Panc1 (cell line): ENCODE measurements at regions not wholly inside any gene's neighbourhood (a gene's known extent, or its start where the extent isn't known, plus 50 kb on each side); places are given as distances from the start of the nearest gene placed in this dataset.

Source experiments
- ATAC-seq: fragments of 200-7000 bp; cut with Tn5 transposase; 2 replicates; pipeline ENCODE4 v1.9.1; 2020; ENCODE audit warnings: mild to moderate bottlenecking, moderate library complexity
- BruUV-seq: library from RNA; stranded (reverse); fragments of 400-500 nt; replicated peaks from 2 replicates; lab custom pipeline; 2021; lab: Mats Ljungman, UMichigan
- CTCF ChIA-PET: fragments of 300-600 bp; sonication (Branson Sonifier 250); formaldehyde crosslinking; loops from one replicate; lab custom pipeline; 2022; ENCODE audit warnings: antibody characterized with exemption; lab: Charles Lee
- POLR2A ChIA-PET: fragments of 300-600 bp; sonication (Branson Sonifier 250); formaldehyde crosslinking; loops from one replicate; lab custom pipeline; 2022; ENCODE audit warnings: antibody characterized with exemption; lab: Charles Lee
- DNase-seq: peaks from one replicate; pipeline ENCODE4 v3.0.0-alpha.2; 2010; ENCODE audit warnings: low read depth, low spot score
- H3K27ac ChIP-seq: 2 replicates; pipeline ENCODE4 v1.5.1; 2011; ENCODE audit warnings: mild to moderate bottlenecking, low read length, inconsistent platforms
- H3K27me3 ChIP-seq: fragments of 200-500 bp; sonication (Bioruptor generic); 2 replicates; pipeline ENCODE4 v1.6.0; 2014; ENCODE audit warnings: low read length, inconsistent platforms; ENCODE audit not compliant: control insufficient read depth, insufficient read depth
- H3K36me3 ChIP-seq: fragments of 200-500 bp; sonication (Bioruptor generic); 2 replicates; pipeline ENCODE4 v1.5.1; 2014; ENCODE audit warnings: inconsistent platforms, mild to moderate bottlenecking, low read length, moderate library complexity; ENCODE audit not compliant: control insufficient read depth, insufficient read depth
- H3K4me1 ChIP-seq: 2 replicates; pipeline ENCODE4 v1.5.1; 2011; ENCODE audit warnings: inconsistent platforms, mild to moderate bottlenecking, low read length, moderate library complexity; ENCODE audit not compliant: control insufficient read depth, insufficient read depth
- H3K4me3 ChIP-seq, 2 experiments: 2 replicates each; pipeline ENCODE4 v1.5.1; 2011 to 2012; ENCODE audit warnings: low read depth in 2 of 2, low read length in 2 of 2, mild to moderate bottlenecking in 2 of 2, inconsistent platforms in 1 of 2, moderate library complexity in 1 of 2
- H3K9me3 ChIP-seq: fragments of 200-500 bp; sonication (Bioruptor generic); 2 replicates; pipeline ENCODE4 v1.5.1; 2014; ENCODE audit warnings: low read depth, mild to moderate bottlenecking, inconsistent platforms, low read length, moderate library complexity; ENCODE audit not compliant: control insufficient read depth, insufficient read depth
- POLR2AphosphoS5 ChIP-seq: IDR thresholded peaks from 2 replicates; pipeline ENCODE4 v1.6.1; 2012; ENCODE audit warnings: mild to moderate bottlenecking, low read depth, low read length, moderate library complexity
- REST ChIP-seq, 2 experiments: IDR thresholded peaks; 2 replicates each; pipeline ENCODE4 v1.6.1; 2011 to 2012; ENCODE audit warnings: low read depth in 2 of 2, control low read depth in 1 of 2, low read length in 1 of 2, mild to moderate bottlenecking in 1 of 2, moderate library complexity in 1 of 2; ENCODE audit not compliant: insufficient read depth in 1 of 2
- SIN3A ChIP-seq: IDR thresholded peaks from 2 replicates; pipeline ENCODE4 v1.6.1; 2012; ENCODE audit warnings: low read depth, mild to moderate bottlenecking, low read length, moderate library complexity, borderline replicate concordance; ENCODE audit not compliant: insufficient read depth
- TCF7L2 ChIP-seq: IDR thresholded peaks from 2 replicates; pipeline ENCODE4 v1.6.1; 2011; ENCODE audit warnings: mild to moderate bottlenecking, low read depth, low read length, inconsistent platforms
- in situ Hi-C: cut with HindIII; loops from 2 replicates; pipeline ENCODE4 v1.10.0; 2016; ENCODE audit warnings: low sequenced_read_pairs, low pct_unique_long_range_greater_than_20kb
- intact Hi-C: fragments of 100-400 bp; cut with micrococcal nuclease; formaldehyde crosslinking; loops from one replicate; pipeline ENCODE4 v1.10.0; 2022; ENCODE audit not compliant: unreplicated experiment
- TF ChIP-seq, protein P1 (sequence below): fragments of 450-650 bp; IDR thresholded peaks from 2 replicates; pipeline ENCODE4 v1.5.1; 2017; ENCODE audit warnings: mild to moderate bottlenecking

DNA sequence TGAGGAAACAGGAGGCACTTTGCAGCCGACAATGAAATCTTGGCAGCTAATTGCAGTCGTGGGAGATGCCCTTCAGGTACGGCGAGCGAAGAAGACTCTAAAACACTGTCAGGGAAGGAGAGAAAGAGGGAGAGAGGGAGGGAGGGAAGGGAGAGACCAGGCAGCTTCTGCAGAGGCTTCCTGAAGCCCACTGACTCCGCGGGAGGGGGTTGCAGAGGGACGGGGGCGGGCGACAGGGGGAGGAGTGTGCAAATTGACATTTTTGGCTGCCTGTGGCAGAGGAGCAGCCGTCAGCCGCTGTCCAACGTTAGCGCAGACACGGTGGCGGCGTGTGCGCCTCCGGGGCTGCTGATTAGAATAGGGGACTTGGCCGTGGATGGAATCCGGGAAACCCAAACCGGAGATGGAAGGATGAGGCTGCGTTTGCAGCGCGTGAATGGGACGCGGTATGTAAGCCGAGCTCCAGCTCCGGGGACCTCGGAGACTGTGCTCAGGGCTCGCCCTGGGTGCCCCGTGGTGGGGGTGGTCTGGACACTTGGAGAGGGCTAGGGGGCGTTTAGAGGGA, 849.1 kb upstream of the RBFOX1 start:
- POLR2A ChIA-PET, result no interaction called here
- H3K4me3 ChIP-seq, result no peak overlapping the region
- ATAC-seq, result no peak
- no peak for DNase-seq
- TF ChIP-seq REST (IDR thresholded peaks at IDR 0.05; ENCODE audit: insufficient read depth in 1 of 2, low read depth in 2 of 2, low read length in 1 of 2) (no peak), POLR2AphosphoS5 (no peak), SIN3A (no peak), TCF7L2 (no peak)
- TF ChIP-seq, protein P1, sequence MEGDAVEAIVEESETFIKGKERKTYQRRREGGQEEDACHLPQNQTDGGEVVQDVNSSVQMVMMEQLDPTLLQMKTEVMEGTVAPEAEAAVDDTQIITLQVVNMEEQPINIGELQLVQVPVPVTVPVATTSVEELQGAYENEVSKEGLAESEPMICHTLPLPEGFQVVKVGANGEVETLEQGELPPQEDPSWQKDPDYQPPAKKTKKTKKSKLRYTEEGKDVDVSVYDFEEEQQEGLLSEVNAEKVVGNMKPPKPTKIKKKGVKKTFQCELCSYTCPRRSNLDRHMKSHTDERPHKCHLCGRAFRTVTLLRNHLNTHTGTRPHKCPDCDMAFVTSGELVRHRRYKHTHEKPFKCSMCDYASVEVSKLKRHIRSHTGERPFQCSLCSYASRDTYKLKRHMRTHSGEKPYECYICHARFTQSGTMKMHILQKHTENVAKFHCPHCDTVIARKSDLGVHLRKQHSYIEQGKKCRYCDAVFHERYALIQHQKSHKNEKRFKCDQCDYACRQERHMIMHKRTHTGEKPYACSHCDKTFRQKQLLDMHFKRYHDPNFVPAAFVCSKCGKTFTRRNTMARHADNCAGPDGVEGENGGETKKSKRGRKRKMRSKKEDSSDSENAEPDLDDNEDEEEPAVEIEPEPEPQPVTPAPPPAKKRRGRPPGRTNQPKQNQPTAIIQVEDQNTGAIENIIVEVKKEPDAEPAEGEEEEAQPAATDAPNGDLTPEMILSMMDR, result no peak
- in situ Hi-C loops, result no loop called here
- no peak overlapping the region for H3K27ac ChIP-seq
- no peaks in the 10 kb centered on the region for H3K36me3 ChIP-seq
- intact Hi-C loops, result loop anchor here (5.0 kb wide), 1 partner anchor 109 kb away; no protein-coding TSS in a partner anchor
- CTCF ChIA-PET, result no interaction called here
- H3K27me3 ChIP-seq, result no peaks in the 10 kb centered on the region; the same call in 1 of the 2 replicates
- H3K9me3 ChIP-seq, result no peaks in the 10 kb centered on the region
- H3K4me1 ChIP-seq, result no peaks in the 10 kb centered on the region
- no TSS peak for BruUV-seq

DNA sequence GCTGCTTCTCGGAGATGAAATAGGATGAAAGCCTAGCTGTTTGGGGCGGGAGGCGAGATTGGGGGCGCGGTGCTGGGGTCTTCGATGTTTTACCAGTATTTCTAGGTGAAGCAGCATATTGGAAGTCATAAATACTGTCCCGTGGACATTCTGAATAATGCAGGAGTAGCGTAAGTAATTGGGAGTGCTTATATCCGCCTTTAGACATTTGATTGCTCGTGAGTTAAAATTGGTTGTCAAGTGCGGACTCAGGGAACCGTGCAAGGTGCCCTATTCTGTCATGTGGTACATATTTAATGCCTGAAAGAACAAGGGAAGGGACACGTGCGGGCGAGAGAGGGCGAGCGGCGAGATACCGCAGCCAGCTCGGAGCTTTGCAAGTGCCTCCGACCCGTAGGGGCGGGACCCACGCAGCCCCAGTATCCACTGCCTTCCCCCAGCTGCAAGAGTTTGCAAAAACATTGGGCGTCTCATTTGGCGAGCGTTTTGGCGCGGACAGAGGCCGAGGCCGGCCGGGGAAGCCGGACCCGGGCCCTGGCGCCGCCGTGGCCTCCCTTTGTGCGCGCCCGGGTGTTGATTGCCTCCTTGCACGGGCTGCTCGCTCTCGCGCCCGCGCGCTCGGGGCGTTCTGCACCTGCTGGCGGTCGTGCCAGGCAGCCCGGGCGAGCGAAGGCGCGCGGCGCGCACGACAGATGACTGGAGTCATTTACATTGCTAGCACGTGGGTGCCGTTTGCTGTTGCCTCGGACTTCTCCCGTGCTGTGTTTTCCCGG, 849.8 kb upstream of the RBFOX1 start:
- BruUV-seq, result no TSS peak
- no peak for DNase-seq
- no peak overlapping the region for H3K27ac ChIP-seq
- no peaks in the 10 kb centered on the region; the same call in 1 of the 2 replicates for H3K27me3 ChIP-seq
- intact Hi-C loops, result loop anchor here (5.0 kb wide), 1 partner anchor 109 kb away; no protein-coding TSS in a partner anchor
- H3K4me3 ChIP-seq, result no peak overlapping the region
- no peaks in the 10 kb centered on the region for H3K36me3 ChIP-seq
- in situ Hi-C loops, result no loop called here
- POLR2A ChIA-PET, result no interaction called here
- no peak for ATAC-seq
- CTCF ChIA-PET, result no interaction called here
- no peaks in the 10 kb centered on the region for H3K4me1 ChIP-seq
- H3K9me3 ChIP-seq, result no peaks in the 10 kb centered on the region
- TF ChIP-seq SIN3A, result no peak
- no peak for TF ChIP-seq TCF7L2
- TF ChIP-seq, protein P1, result no peak
- TF ChIP-seq REST (IDR thresholded peaks at IDR 0.05; ENCODE audit: insufficient read depth in 1 of 2, low read depth in 2 of 2, low read length in 1 of 2), result no peak
- no peak for TF ChIP-seq POLR2AphosphoS5
